ENCODE measurements at regions not wholly inside any gene's neighbourhood (a gene's known extent, or its start where the extent isn't known, plus 50 kb on each side); places are given as distances from the start of the nearest gene placed in this dataset.

GRCh38 chr12:91377436-91377835 is 194.8 kb upstream of the DCN start (continued):
- no peak for TF ChIP-seq ZBTB33 (IDR thresholded peaks at IDR 0.05)
- no peak for TF ChIP-seq MAX (IDR thresholded peaks at IDR 0.05)

- H3K4me3 ChIP-seq (ENCODE audit: low read depth in 1 of 3, low read length in 3 of 3), result no peak overlapping the region
- H3K27me3 ChIP-seq (ENCODE audit: control insufficient read depth in 4 of 4, insufficient read depth in 4 of 4, low read length in 3 of 4), result no peaks in the 10 kb centered on the region
- no peak for TF ChIP-seq REST (IDR thresholded peaks at IDR 0.05)
- no peak for TF ChIP-seq NR2F2 (IDR thresholded peaks at IDR 0.05)
- no peak for TF ChIP-seq ATF3 (IDR thresholded peaks at IDR 0.05)
- no peak for TF ChIP-seq YY1 (IDR thresholded peaks at IDR 0.05)
- no peak for TF ChIP-seq JUND (IDR thresholded peaks at IDR 0.05)
- no peak for TF ChIP-seq HNF4G (IDR thresholded peaks at IDR 0.05)
- no peak for TF ChIP-seq HNF4A (conservative IDR thresholded peaks at IDR 0.05)
- no peak for TF ChIP-seq MAX (IDR thresholded peaks at IDR 0.05)
- no peak for TF ChIP-seq TAF1 (conservative IDR thresholded peaks at IDR 0.05)
- no peak for TF ChIP-seq ZBTB33 (IDR thresholded peaks at IDR 0.05)
- no peak for TF ChIP-seq SP1 (IDR thresholded peaks at IDR 0.05)
- no peak for TF ChIP-seq RXRA (IDR thresholded peaks at IDR 0.05)
- WGBS, result 83% methylated on average over 2 of the region's 2 CpGs
- H3K27ac ChIP-seq (ENCODE audit: low read depth in 1 of 2, low read length in 2 of 2), result no peak overlapping the region
- no peaks in the 10 kb centered on the region for H3K4me1 ChIP-seq (ENCODE audit: control insufficient read depth in 4 of 4, insufficient read depth in 4 of 4, low read length in 3 of 4)
- DNase-seq (ENCODE audit: low spot score), result no peak
- no peak overlapping the region for H3K9ac ChIP-seq (ENCODE audit: low read depth in 1 of 2, low read length in 2 of 2)
- no peaks in the 10 kb centered on the region for H3K9me3 ChIP-seq (ENCODE audit: control insufficient read depth in 4 of 4, low read length in 3 of 4)
- H3K36me3 ChIP-seq (ENCODE audit: control insufficient read depth in 4 of 4, insufficient read depth in 3 of 4, low read depth in 1 of 4, low read length in 3 of 4), result no peaks in the 10 kb centered on the region
These were observed 190.5 kb upstream of the DCN start for GRCh38 chr12:91373086-91373485.

Measured in liver (tissue), 7 donors.